Astrocyte (in vitro differentiated cells and primary cell): ENCODE measurements at regions not wholly inside any gene's neighbourhood (a gene's known extent, or its start where the extent isn't known, plus 50 kb on each side); places are given as distances from the start of the nearest gene placed in this dataset.

Experiments used
- DNase-seq: peaks from one replicate; pipeline ENCODE4 v3.0.0-alpha.2; 2010; ENCODE audit warnings: low read depth
- FAIRE-seq: peaks from 2 replicates; lab custom pipeline; 2011; peaks lifted over from hg19 to GRCh38; lab: Jason Lieb, UNC
- H2AFZ ChIP-seq: 2 replicates; pipeline ENCODE4 v1.6.0; 2012; ENCODE audit warnings: low read depth, low read length, inconsistent platforms
- H3K27ac ChIP-seq: 2 replicates; pipeline ENCODE4 v1.5.1; 2011; ENCODE audit warnings: low read depth, low read length, inconsistent platforms
- H3K27me3 ChIP-seq: 2 replicates; pipeline ENCODE4 v1.6.0; 2011; ENCODE audit warnings: low read length, inconsistent platforms; ENCODE audit not compliant: insufficient read depth
- H3K36me3 ChIP-seq: 2 replicates; pipeline ENCODE4 v1.5.1; 2011; ENCODE audit warnings: low read length, inconsistent platforms; ENCODE audit not compliant: insufficient read depth
- H3K4me1 ChIP-seq: 2 replicates; pipeline ENCODE4 v1.5.1; 2011; ENCODE audit warnings: low read length, inconsistent platforms; ENCODE audit not compliant: insufficient read depth
- H3K4me2 ChIP-seq: 2 replicates; pipeline ENCODE4 v1.6.0; 2012; ENCODE audit warnings: low read length, inconsistent platforms
- H3K4me3 ChIP-seq: 2 replicates; pipeline ENCODE4 v1.5.1; 2011; ENCODE audit warnings: low read depth, mild to moderate bottlenecking, low read length, inconsistent platforms; ENCODE audit not compliant: insufficient read depth
- H3K79me2 ChIP-seq: 2 replicates; pipeline ENCODE4 v1.6.0; 2012; ENCODE audit warnings: mild to moderate bottlenecking, low read length, inconsistent platforms; ENCODE audit not compliant: insufficient read depth
- H3K9ac ChIP-seq: 2 replicates; pipeline ENCODE4 v1.6.0; 2012; ENCODE audit warnings: mild to moderate bottlenecking, low read length, inconsistent platforms
- H3K9me3 ChIP-seq: 2 replicates; pipeline ENCODE4 v1.5.1; 2012; ENCODE audit warnings: low read depth, mild to moderate bottlenecking, low read length, inconsistent platforms; ENCODE audit not compliant: insufficient read depth
- H4K20me1 ChIP-seq: 2 replicates; pipeline ENCODE4 v1.6.0; 2012; ENCODE audit warnings: low read length, inconsistent platforms; ENCODE audit not compliant: insufficient read depth
- H3K27ac Mint-ChIP-seq: one replicate; pipeline ENCODE4 v1.8.0; 2021; ENCODE audit warnings: mild to moderate bottlenecking, mixed read lengths; ENCODE audit not compliant: unreplicated experiment
- H3K27me3 Mint-ChIP-seq: one replicate; pipeline ENCODE4 v1.8.0; 2021; ENCODE audit warnings: low read depth, mixed read lengths; ENCODE audit not compliant: unreplicated experiment
- H3K36me3 Mint-ChIP-seq: one replicate; pipeline ENCODE4 v1.8.0; 2021; ENCODE audit warnings: low read depth, mixed read lengths; ENCODE audit not compliant: unreplicated experiment
- H3K4me1 Mint-ChIP-seq: one replicate; pipeline ENCODE4 v1.8.0; 2021; ENCODE audit warnings: low read depth, mixed read lengths; ENCODE audit not compliant: unreplicated experiment
- H3K4me3 Mint-ChIP-seq: one replicate; pipeline ENCODE4 v1.8.0; 2021; ENCODE audit warnings: mild to moderate bottlenecking, moderate library complexity, mixed read lengths; ENCODE audit not compliant: unreplicated experiment
- H3K9me3 Mint-ChIP-seq: one replicate; pipeline ENCODE4 v1.8.0; 2021; ENCODE audit warnings: mild to moderate bottlenecking, mixed read lengths; ENCODE audit not compliant: unreplicated experiment
- CTCF ChIP-seq: IDR thresholded peaks from 2 replicates; pipeline ENCODE4 v1.5.1; 2011; ENCODE audit warnings: low read depth, mild to moderate bottlenecking, inconsistent platforms, low read length, moderate library complexity; ENCODE audit not compliant: insufficient read depth
- EZH2 ChIP-seq: IDR thresholded peaks from 2 replicates; pipeline ENCODE4 v1.6.1; 2012; ENCODE audit warnings: mild to moderate bottlenecking, low read length, inconsistent platforms; ENCODE audit not compliant: insufficient read depth

- TF ChIP-seq EZH2 (no peak), CTCF (no peak)
- Histone ChIP-seq H3K4me1 (no peaks in the 10 kb centered on the region), H4K20me1 (no peaks in the 10 kb centered on the region), H3K4me2 (no peak overlapping the region), H2AFZ (no peak overlapping the region), H3K9me3 (no peaks in the 10 kb centered on the region), H3K9ac (no peak overlapping the region), H3K4me3 (no peak overlapping the region), H3K79me2 (no peaks in the 10 kb centered on the region), H3K27me3 (no peaks in the 10 kb centered on the region), H3K27ac (no peak overlapping the region), H3K36me3 (no peaks in the 10 kb centered on the region)
- DNase-seq = no peak
- H3K27ac Mint-ChIP-seq = no peak overlapping the region
- H3K9me3 Mint-ChIP-seq = no peaks in the 10 kb centered on the region
- FAIRE-seq = no peak
- no peak overlapping the region for H3K4me3 Mint-ChIP-seq
- peaks cover 2% of the 10 kb centered on the region for H3K27me3 Mint-ChIP-seq
- H3K4me1 Mint-ChIP-seq = no peaks in the 10 kb centered on the region
- no peaks in the 10 kb centered on the region for H3K36me3 Mint-ChIP-seq
Observed at GRCh38 chr9:75592586-75592985, 297.9 kb upstream of the PCSK5 start.

GRCh38 chr9:75593920-75594319 lies 296.6 kb upstream of the PCSK5 start:
- no peak overlapping the region for H3K4me2 ChIP-seq
- H3K4me3 ChIP-seq = no peak overlapping the region
- H3K27me3 ChIP-seq = peaks cover 2% of the 10 kb centered on the region
- H3K27ac ChIP-seq = no peak overlapping the region
- Mint-ChIP-seq H3K4me1 (no peaks in the 10 kb centered on the region), H3K27me3 (peaks cover 2% of the 10 kb centered on the region), H3K36me3 (no peaks in the 10 kb centered on the region), H3K9me3 (no peaks in the 10 kb centered on the region), H3K27ac (no peak overlapping the region), H3K4me3 (no peak overlapping the region)
- H4K20me1 ChIP-seq = no peaks in the 10 kb centered on the region
- H2AFZ ChIP-seq = no peak overlapping the region
- H3K79me2 ChIP-seq = no peaks in the 10 kb centered on the region
- DNase-seq = no peak
- H3K9me3 ChIP-seq = no peaks in the 10 kb centered on the region
- no peak overlapping the region for H3K9ac ChIP-seq
- no peaks in the 10 kb centered on the region for H3K36me3 ChIP-seq
- no peaks in the 10 kb centered on the region for H3K4me1 ChIP-seq
- no peak for FAIRE-seq
- no peak for TF ChIP-seq EZH2
- no peak for TF ChIP-seq CTCF

GRCh38 chr9:75599126-75599525 lies 291.3 kb upstream of the PCSK5 start:
- Histone ChIP-seq H3K4me2 (no peak overlapping the region), H3K9me3 (no peaks in the 10 kb centered on the region), H3K36me3 (no peaks in the 10 kb centered on the region), H3K27ac (no peak overlapping the region), H3K4me1 (no peaks in the 10 kb centered on the region), H3K79me2 (no peaks in the 10 kb centered on the region), H3K4me3 (no peak overlapping the region), H3K9ac (no peak overlapping the region), H2AFZ (no peak overlapping the region), H4K20me1 (no peaks in the 10 kb centered on the region), H3K27me3 (peaks cover 4% of the 10 kb centered on the region)
- H3K9me3 Mint-ChIP-seq = no peaks in the 10 kb centered on the region
- TF ChIP-seq EZH2 = no peak
- TF ChIP-seq CTCF = no peak
- H3K4me3 Mint-ChIP-seq = no peak overlapping the region
- peaks cover 1% of the 10 kb centered on the region for H3K27me3 Mint-ChIP-seq
- no peaks in the 10 kb centered on the region for H3K36me3 Mint-ChIP-seq
- no peaks in the 10 kb centered on the region for H3K4me1 Mint-ChIP-seq
- no peak for DNase-seq
- H3K27ac Mint-ChIP-seq = no peak overlapping the region
- FAIRE-seq = no peak
